ENCODE measurements at regions not wholly inside any gene's neighbourhood (a gene's known extent, or its start where the extent isn't known, plus 50 kb on each side); places are given as distances from the start of the nearest gene placed in this dataset.
A peak's percentile ranks its signal among the peaks of the same experiment; 100 is the strongest.
"Not testable (repeated sequence)": the region's sequence is repeated elsewhere in the genome, so short reads cannot be mapped to it uniquely, and the experiment has no call there.

GRCh38 chr11:103602840-103603239 lies 433.6 kb upstream of the DDI1 start:
- TF ChIP-seq, protein P1, sequence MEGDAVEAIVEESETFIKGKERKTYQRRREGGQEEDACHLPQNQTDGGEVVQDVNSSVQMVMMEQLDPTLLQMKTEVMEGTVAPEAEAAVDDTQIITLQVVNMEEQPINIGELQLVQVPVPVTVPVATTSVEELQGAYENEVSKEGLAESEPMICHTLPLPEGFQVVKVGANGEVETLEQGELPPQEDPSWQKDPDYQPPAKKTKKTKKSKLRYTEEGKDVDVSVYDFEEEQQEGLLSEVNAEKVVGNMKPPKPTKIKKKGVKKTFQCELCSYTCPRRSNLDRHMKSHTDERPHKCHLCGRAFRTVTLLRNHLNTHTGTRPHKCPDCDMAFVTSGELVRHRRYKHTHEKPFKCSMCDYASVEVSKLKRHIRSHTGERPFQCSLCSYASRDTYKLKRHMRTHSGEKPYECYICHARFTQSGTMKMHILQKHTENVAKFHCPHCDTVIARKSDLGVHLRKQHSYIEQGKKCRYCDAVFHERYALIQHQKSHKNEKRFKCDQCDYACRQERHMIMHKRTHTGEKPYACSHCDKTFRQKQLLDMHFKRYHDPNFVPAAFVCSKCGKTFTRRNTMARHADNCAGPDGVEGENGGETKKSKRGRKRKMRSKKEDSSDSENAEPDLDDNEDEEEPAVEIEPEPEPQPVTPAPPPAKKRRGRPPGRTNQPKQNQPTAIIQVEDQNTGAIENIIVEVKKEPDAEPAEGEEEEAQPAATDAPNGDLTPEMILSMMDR (IDR thresholded peaks at IDR 0.05; ENCODE audit: insufficient read depth, low read length, poor library complexity, severe bottlenecking): no peak
- H3K27me3 ChIP-seq (replicated peaks; ENCODE audit: control insufficient read depth, insufficient read depth, low read length): no peaks in the 10 kb centered on the region
- H3K36me3 ChIP-seq (ENCODE audit: control insufficient read depth, insufficient read depth, low read length): no peaks in the 10 kb centered on the region
- H3K4me3 ChIP-seq (replicated peaks; ENCODE audit: low read depth, low read length): no peak overlapping the region
- DNase-seq (ENCODE audit: extremely low read depth, insufficient read length): no peak

GRCh38 chr11:103604310-103604709 lies 432.1 kb upstream of the DDI1 start:
- H3K27me3 ChIP-seq (replicated peaks; ENCODE audit: control insufficient read depth, insufficient read depth, low read length): no peaks in the 10 kb centered on the region
- no peak overlapping the region for H3K4me3 ChIP-seq (replicated peaks; ENCODE audit: low read depth, low read length)
- DNase-seq (ENCODE audit: extremely low read depth, insufficient read length): no peak
- TF ChIP-seq, protein P1 (IDR thresholded peaks at IDR 0.05; ENCODE audit: insufficient read depth, low read length, poor library complexity, severe bottlenecking): no peak
- no peaks in the 10 kb centered on the region for H3K36me3 ChIP-seq (ENCODE audit: control insufficient read depth, insufficient read depth, low read length)

GRCh38 chr11:103608566-103608965 lies 427.9 kb upstream of the DDI1 start:
- TF ChIP-seq, protein P1 (IDR thresholded peaks at IDR 0.05; ENCODE audit: insufficient read depth, low read length, poor library complexity, severe bottlenecking): no peak
- DNase-seq (ENCODE audit: extremely low read depth, insufficient read length): no peak
- no peaks in the 10 kb centered on the region for H3K27me3 ChIP-seq (replicated peaks; ENCODE audit: control insufficient read depth, insufficient read depth, low read length)
- no peak overlapping the region for H3K4me3 ChIP-seq (replicated peaks; ENCODE audit: low read depth, low read length)
- H3K36me3 ChIP-seq (ENCODE audit: control insufficient read depth, insufficient read depth, low read length): no peaks in the 10 kb centered on the region

DNA sequence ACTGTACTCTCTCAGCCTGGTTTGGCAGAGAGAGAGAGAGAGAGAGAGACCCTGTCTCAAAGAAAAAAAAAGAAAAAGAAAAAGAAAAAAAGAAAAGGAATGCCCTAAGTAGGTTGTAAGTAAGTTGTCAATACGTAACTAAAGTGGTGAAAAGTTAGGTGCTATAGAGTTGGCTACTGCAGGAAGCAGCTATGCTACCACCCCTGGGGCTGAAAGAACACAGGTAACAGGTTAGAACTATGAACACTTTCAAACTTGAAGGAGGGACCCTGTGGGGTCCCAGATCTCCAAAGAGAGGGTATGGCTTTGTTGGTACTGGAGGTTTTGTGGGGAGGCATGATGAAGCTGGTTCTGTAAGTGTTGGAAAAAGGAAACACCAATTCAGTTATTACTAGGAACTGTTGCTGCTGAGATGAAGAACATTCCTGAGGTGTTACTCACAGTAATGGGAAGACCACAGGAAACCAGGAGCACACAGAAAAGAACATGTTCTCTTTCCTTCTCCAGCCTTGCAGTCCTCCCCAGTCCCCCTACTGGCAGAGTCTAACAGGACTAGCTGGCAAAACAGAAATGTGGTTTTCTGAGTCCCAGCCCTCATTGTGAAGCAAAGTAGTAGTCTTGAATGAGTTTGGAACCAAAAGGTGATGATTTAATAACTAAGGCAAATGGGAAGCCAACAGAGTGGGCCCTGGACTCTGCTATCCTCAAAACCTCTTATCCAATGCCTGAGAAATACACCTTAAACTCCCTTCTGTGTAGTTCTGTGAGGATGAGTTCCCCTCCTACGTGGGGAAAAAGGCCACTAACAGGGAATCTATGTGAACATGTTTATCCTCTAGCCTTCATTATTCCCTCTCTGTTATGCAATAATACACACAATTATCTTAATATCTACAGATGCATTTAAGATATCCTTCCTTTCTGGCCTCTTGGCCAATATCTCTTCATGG lies 427.0 kb upstream of the DDI1 start:
- H3K36me3 ChIP-seq (ENCODE audit: control insufficient read depth, insufficient read depth, low read length): no peaks in the 10 kb centered on the region
- DNase-seq (ENCODE audit: extremely low read depth, insufficient read length): no peak
- H3K4me3 ChIP-seq (replicated peaks; ENCODE audit: low read depth, low read length): no peak overlapping the region
- no peaks in the 10 kb centered on the region for H3K27me3 ChIP-seq (replicated peaks; ENCODE audit: control insufficient read depth, insufficient read depth, low read length)
- TF ChIP-seq, protein P1 (IDR thresholded peaks at IDR 0.05; ENCODE audit: insufficient read depth, low read length, poor library complexity, severe bottlenecking): peak; percentile 43

- TF ChIP-seq, protein P1 (IDR thresholded peaks at IDR 0.05; ENCODE audit: insufficient read depth, low read length, poor library complexity, severe bottlenecking): no peak
- DNase-seq (ENCODE audit: extremely low read depth, insufficient read length): no peak
- Histone ChIP-seq H3K27me3 (replicated peaks; ENCODE audit: control insufficient read depth, insufficient read depth, low read length) (no peaks in the 10 kb centered on the region), H3K36me3 (ENCODE audit: control insufficient read depth, insufficient read depth, low read length) (no peaks in the 10 kb centered on the region), H3K4me3 (replicated peaks; ENCODE audit: low read depth, low read length) (no peak overlapping the region)
These were observed 426.0 kb upstream of the DDI1 start for GRCh38 chr11:103610435-103610834.

DNA sequence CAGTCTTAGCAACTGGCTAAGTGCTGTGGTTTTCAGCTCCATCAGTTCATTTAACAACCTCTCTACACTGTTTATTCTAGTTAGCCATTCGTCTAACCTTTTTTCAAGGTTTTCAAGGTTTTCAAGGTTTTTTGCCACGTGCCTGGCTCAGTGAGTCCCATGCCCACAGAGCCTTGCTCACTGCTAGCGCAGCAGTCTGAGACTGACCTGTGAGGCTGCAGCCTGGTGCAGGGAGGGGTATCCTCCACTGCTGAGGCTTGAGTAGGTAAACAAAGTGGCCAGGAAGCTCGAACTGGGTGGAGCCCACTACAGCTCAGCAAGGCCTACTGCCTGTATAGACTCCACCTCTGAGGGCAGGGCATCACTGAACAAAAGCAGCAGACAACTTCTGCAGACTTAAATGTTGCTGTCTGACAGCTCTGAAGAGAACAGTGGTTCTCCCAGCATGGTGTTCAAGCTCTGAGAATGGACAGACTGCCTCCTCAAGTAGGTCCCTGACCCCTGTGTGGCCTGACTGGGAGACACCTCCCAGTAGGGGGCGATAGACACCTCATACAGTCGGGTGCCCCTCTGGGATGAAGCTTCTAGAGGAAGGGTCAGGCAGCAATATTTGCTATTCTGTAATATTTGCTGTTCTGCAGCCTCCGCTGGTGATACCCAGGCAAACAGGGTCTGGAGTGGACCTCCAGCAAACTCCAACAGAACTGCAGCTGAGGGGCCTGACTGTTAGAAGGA lies 424.7 kb upstream of the DDI1 start:
- H3K27me3 ChIP-seq (replicated peaks; ENCODE audit: control insufficient read depth, insufficient read depth, low read length); DNase-seq (ENCODE audit: extremely low read depth, insufficient read length); H3K36me3 ChIP-seq (ENCODE audit: control insufficient read depth, insufficient read depth, low read length); H3K4me3 ChIP-seq (replicated peaks; ENCODE audit: low read depth, low read length): not testable (repeated sequence)

DNA sequence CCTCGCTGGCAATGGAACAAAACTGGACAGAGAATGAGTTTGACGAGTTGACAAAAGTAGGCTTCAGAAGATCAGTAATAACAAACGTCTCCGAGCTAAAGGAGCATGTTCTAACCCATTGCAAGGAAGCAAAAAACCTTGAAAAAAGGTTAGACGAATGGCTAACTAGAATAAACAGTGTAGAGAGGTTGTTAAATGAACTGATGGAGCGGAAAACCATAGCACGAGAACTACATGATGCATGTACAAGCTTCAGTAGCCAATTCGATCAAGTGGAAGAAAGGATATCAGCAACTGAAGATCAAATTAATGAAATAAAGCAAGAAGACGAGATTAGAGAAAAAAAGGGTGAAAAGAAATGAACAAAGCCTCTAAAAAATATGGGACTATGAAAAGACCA lies 424.0 kb upstream of the DDI1 start:
- not testable (repeated sequence) for H3K4me3 ChIP-seq (replicated peaks; ENCODE audit: low read depth, low read length); H3K36me3 ChIP-seq (ENCODE audit: control insufficient read depth, insufficient read depth, low read length); H3K27me3 ChIP-seq (replicated peaks; ENCODE audit: control insufficient read depth, insufficient read depth, low read length); DNase-seq (ENCODE audit: extremely low read depth, insufficient read length)

DNA sequence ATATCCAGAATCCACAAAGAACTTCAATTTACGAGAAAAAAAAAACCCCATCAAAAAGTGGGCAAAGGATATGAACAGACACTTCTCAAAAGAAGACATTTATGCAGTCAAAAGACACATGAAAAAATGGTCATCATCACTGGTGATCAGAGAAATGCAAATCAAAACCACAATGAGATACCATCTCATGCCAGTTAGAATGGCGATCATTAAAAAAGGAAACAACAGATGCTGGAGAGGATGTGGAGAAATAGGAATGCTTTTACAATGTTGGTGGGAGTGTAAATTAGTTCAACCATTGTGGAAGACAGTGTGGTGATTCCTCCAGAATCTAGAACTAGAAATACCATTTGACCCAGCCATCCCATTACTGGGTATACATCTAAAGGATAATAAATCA lies 419.9 kb upstream of the DDI1 start:
- not testable (repeated sequence) for H3K36me3 ChIP-seq (ENCODE audit: control insufficient read depth, insufficient read depth, low read length); H3K4me3 ChIP-seq (replicated peaks; ENCODE audit: low read depth, low read length); DNase-seq (ENCODE audit: extremely low read depth, insufficient read length); H3K27me3 ChIP-seq (replicated peaks; ENCODE audit: control insufficient read depth, insufficient read depth, low read length)
